Right lung (tissue), 2 donors: ENCODE measurements at regions not wholly inside any gene's neighbourhood (a gene's known extent, or its start where the extent isn't known, plus 50 kb on each side); places are given as distances from the start of the nearest gene placed in this dataset.

Experiments
- DNase-seq, 2 donors: peaks; one replicate each; pipeline ENCODE4 v3.0.0-alpha.2; 2013

DNA sequence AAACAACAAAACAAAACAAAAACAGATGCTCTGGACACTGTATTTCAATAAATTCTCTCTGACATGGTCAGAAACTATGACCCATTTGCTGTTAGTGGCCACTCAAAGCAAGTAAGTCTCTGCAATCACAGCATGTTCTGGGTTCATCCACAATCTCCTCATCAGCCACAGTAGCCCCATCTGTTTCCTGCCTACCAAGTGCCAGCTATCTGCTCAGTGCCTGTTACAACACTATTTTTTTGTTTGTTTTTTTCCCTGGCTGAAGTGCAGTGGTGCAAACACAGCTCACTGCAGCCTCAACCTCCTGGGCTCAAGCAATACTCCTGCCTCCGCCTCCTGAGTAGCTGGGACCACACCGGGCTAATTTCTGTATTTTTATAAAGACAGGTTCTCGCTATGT is 137.9 kb downstream of the SOX9 start:
- no peak for DNase-seq

DNA sequence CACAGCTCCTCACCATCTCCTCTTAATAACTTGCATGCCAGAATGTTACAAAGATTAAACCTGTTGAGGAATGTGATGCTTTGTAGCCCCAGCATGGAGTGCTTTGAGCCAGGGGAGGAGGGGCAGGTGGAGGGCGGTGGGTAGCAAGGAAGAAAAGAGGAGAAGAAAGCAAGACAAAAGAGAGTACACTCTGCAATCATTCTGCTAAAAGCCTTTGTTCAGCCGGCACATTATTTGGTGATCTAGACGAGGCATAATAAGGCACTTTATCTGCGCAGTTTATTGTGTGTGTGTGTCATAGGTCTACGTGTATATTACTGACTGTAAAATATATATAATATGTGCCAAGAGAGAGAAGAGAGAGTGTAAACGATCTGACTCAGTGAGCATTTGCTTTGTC is 139.1 kb downstream of the SOX9 start:
- no peak for DNase-seq

- no peak for DNase-seq
Measured at GRCh38 chr17:72262766-72263165, 141.9 kb downstream of the SOX9 start.

GRCh38 chr17:72264682-72265405 is 144.0 kb downstream of the SOX9 start:
- DNase-seq = no peak

GRCh38 chr17:72266112-72266775 is 145.4 kb downstream of the SOX9 start:
- no peak for DNase-seq

- no peak for DNase-seq
Measured at GRCh38 chr17:72267601-72268000, 146.8 kb downstream of the SOX9 start.

- DNase-seq = no peak
Measured at GRCh38 chr17:72268431-72268830, 147.6 kb downstream of the SOX9 start.

- DNase-seq = peak; percentile 12 to 24
Measured at GRCh38 chr17:72270273-72270924, 149.6 kb downstream of the SOX9 start.

- DNase-seq = no peak
Measured at GRCh38 chr17:72271603-72272002, 150.8 kb downstream of the SOX9 start.

- DNase-seq = peak in 1 of 2 donors; percentile 9
Measured at GRCh38 chr17:72273289-72274056, 152.7 kb downstream of the SOX9 start.

DNA sequence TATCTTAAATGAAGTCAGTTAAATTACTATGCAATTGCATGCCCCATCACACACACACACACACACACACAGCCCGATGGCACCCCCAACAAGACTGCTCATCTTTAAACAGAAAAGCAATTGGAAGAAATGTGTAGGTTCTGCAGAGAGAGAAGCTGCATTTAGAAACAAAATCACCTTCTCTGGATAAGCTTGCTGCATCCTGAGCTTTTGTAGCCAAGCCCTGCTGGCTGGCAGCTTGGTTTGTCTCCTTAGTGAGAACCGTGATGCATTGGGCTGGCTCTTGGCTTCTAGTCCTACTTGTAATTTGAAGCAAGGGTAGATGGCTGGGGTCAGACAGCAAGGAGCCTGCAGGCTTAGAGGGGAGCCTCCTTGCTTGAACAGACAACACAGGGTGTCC is 153.8 kb downstream of the SOX9 start:
- DNase-seq = no peak

GRCh38 chr17:72280881-72281280 is 160.1 kb downstream of the SOX9 start:
- DNase-seq = no peak

DNA sequence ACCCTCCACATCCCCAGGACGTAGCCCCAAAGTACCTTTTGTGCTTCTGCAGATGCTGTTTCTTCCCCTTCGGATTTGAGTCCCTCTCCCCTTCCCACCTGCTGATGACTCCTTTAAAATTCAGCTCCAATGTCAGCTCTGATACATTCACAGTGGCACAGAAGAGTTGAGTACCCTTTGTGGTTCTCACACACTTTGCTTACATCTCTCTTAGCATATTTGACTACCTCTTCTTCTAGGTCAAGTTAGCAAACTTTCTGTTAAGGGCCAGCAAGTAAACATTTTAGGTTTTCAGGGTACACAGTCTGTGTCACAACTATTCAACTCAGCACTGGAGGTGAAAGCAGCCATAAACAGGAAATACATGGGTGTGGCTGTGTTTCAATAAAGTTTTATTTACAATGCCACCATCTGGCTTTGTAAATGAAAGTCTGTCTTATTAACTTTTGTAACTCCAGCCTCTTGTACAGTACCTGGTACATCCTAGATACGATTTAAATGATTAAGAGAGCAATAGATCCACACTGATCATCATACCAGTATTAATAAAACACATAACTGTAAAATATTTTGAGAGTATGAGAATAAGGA is 161.7 kb downstream of the SOX9 start:
- no peak for DNase-seq

- no peak for DNase-seq
Measured at GRCh38 chr17:72284806-72285205, 164.0 kb downstream of the SOX9 start.

DNA sequence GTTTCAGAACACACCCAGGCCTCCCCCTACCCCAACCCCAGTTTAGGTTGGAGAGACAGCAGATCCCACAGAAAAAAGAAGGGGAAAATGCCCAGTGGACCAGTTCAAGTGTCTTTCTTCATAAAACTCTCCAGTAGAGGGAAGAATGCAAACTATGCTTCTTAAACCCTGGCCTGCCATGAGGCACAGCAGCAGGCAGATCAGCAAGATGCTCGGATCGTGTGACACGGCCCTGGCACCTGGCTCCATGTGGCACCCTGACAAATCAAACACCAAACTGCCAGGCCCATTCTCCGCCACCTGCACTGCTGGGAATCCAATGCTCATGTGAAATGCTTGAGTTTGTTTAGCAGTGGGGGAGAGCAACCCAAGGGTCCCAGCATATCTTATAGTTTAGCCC is 166.8 kb downstream of the SOX9 start:
- DNase-seq = no peak

GRCh38 chr17:72294487-72294893 is 173.7 kb downstream of the SOX9 start:
- no peak for DNase-seq

DNA sequence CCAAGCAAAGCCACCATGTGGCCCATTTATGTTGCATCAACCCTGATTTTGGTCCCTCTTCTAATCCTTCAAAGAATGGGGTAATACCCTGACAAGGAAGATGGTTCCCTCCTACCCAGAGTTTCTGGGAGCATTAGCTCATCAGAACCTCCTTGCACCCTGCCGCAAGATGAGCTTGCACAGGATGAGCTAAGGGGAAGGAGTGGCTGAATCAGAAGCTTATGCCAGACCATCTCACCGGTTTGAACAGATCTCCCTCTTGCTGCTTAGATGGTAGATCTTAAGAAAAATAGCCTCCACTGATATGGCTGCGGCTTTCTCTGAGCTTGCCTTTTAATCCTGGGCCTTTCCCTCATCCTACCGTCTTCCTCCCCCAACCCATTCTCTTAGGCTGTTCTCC is 175.1 kb downstream of the SOX9 start:
- DNase-seq = no peak

GRCh38 chr17:72296456-72296855 is 175.6 kb downstream of the SOX9 start:
- no peak for DNase-seq

GRCh38 chr17:72297326-72298115 is 176.7 kb downstream of the SOX9 start:
- DNase-seq = no peak

- no peak for DNase-seq
Measured at GRCh38 chr17:72299100-72299499, 178.3 kb downstream of the SOX9 start.

- DNase-seq = no peak
Measured at GRCh38 chr17:72299592-72299991, 178.8 kb downstream of the SOX9 start.
